Body of pancreas (tissue), 4 donors: ENCODE measurements at regions not wholly inside any gene's neighbourhood (a gene's known extent, or its start where the extent isn't known, plus 50 kb on each side); places are given as distances from the start of the nearest gene placed in this dataset.

Experiments
- POLR2A ChIP-seq, 3 donors: fragments of 450-650 bp; IDR thresholded peaks; one replicate each; pipeline ENCODE4 v1.6.1; 2016; ENCODE audit warnings: antibody characterized with exemption in 3 of 3, mild to moderate bottlenecking in 2 of 3
- TF ChIP-seq, protein P1 (sequence below), 7 experiments: fragments of 450-650 bp in 4 of 7; fragments of 200-600 bp in 3 of 7; sonication (generic) in 3 of 7; IDR thresholded peaks; one replicate each; pipeline ENCODE4 v1.5.1; 2016 to 2019; ENCODE audit warnings: antibody characterized with exemption in 7 of 7

DNA sequence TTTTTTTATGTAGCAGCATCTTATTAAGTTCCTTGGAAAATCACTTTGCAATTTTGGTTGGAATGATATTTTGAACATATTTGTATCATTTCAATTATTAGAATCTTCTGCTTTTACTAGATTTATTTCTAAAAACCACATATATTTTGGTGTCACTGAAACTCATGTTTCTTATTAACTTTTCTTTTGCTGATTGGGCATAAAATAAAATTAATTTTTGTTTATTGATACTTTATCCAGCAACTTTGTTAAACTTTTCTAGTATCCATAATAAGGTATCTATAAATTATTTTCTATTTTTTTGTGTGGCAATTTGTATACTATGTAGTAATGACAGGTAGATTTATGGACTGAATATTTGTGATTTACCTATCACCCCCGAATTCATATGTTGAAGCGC lies 556.4 kb upstream of the ATXN8OS start:
- TF ChIP-seq, protein P1, sequence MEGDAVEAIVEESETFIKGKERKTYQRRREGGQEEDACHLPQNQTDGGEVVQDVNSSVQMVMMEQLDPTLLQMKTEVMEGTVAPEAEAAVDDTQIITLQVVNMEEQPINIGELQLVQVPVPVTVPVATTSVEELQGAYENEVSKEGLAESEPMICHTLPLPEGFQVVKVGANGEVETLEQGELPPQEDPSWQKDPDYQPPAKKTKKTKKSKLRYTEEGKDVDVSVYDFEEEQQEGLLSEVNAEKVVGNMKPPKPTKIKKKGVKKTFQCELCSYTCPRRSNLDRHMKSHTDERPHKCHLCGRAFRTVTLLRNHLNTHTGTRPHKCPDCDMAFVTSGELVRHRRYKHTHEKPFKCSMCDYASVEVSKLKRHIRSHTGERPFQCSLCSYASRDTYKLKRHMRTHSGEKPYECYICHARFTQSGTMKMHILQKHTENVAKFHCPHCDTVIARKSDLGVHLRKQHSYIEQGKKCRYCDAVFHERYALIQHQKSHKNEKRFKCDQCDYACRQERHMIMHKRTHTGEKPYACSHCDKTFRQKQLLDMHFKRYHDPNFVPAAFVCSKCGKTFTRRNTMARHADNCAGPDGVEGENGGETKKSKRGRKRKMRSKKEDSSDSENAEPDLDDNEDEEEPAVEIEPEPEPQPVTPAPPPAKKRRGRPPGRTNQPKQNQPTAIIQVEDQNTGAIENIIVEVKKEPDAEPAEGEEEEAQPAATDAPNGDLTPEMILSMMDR (IDR thresholded peaks at IDR 0.05), result no peak
- TF ChIP-seq POLR2A (IDR thresholded peaks at IDR 0.05), result no peak
